HepG2 (cell line): ENCODE measurements at regions not wholly inside any gene's neighbourhood (a gene's known extent, or its start where the extent isn't known, plus 50 kb on each side); places are given as distances from the start of the nearest gene placed in this dataset.

Experiments used
- ATAC-seq: fragments of 200-7000 bp; cut with Tn5 transposase; 3 replicates; pipeline ENCODE4 v1.9.1; 2020; ENCODE audit warnings: mild to moderate bottlenecking, moderate library complexity
- BruUV-seq: library from RNA; stranded (reverse); fragments of 400-500 nt; replicated peaks from 2 replicates; lab custom pipeline; 2021; lab: Mats Ljungman, UMichigan
- CTCF ChIA-PET: fragments of 300-600 bp; formaldehyde crosslinking; extraction: SDS; loops from one replicate; lab custom pipeline; 2021; ENCODE audit warnings: low total read pairs, inconsistent platforms, low intra/inter-chr PET ratio; lab: Yijun Ruan, JAX
- POLR2A ChIA-PET: fragments of 350-600 bp; sonication (Branson Sonifier 250); formaldehyde crosslinking; loops from one replicate; lab custom pipeline; 2020; ENCODE audit warnings: antibody characterized with exemption, inconsistent platforms; lab: Yijun Ruan, JAX
- DNase-seq: peaks from one replicate; pipeline ENCODE4 v3.0.0-alpha.2; 2015; ENCODE audit warnings: low spot score
- FAIRE-seq: peaks from 3 replicates; lab custom pipeline; 2011; peaks lifted over from hg19 to GRCh38; lab: Jason Lieb, UNC
- H2AFZ ChIP-seq: one replicate; pipeline ENCODE4 v1.6.1; 2011; ENCODE audit warnings: low read length, inconsistent platforms
- H3K27ac ChIP-seq: fragments of 300-600 bp; 3 replicates; pipeline ENCODE4 v1.8.0; 2011; ENCODE audit warnings: mixed run types, mild to moderate bottlenecking, mixed read lengths, low read length, inconsistent platforms; ENCODE audit not compliant: insufficient read depth; ENCODE audit errors: extremely low read length
- H3K27me3 ChIP-seq, 2 experiments: fragments of 200-600 bp in 1 of 2; 2 replicates in 1 of 2; 3 replicates in 1 of 2; pipeline versions ENCODE4 v1.6.0 to v1.8.0; 2011; ENCODE audit warnings: low read length in 2 of 2, mild to moderate bottlenecking in 2 of 2, moderate library complexity in 2 of 2, inconsistent platforms in 1 of 2; ENCODE audit not compliant: insufficient read depth in 2 of 2, control insufficient read depth in 1 of 2
- H3K36me3 ChIP-seq, 2 experiments: fragments of 200-600 bp in 1 of 2; replicated peaks in 1 of 2; 2 replicates in 1 of 2; 3 replicates in 1 of 2; pipeline versions ENCODE4 v1.5.1 to v1.8.0; 2011; ENCODE audit warnings: low read length in 2 of 2, inconsistent platforms in 1 of 2; ENCODE audit not compliant: insufficient read depth in 2 of 2, control insufficient read depth in 1 of 2
- H3K4me1 ChIP-seq: 2 replicates; pipeline ENCODE4 v1.5.1; 2012; ENCODE audit warnings: low read length, inconsistent platforms; ENCODE audit not compliant: insufficient read depth
- H3K4me2 ChIP-seq: 2 replicates; pipeline ENCODE4 v1.6.0; 2011; ENCODE audit warnings: low read depth, low read length, inconsistent platforms
- H3K4me3 ChIP-seq, 3 experiments: fragments of 200-600 bp in 1 of 3; sonication (generic), shearing (Covaris generic) in 1 of 3; replicated peaks in 1 of 3; 2 replicates each; pipeline ENCODE4 v1.5.1; 2011 to 2016; ENCODE audit warnings: low read length in 3 of 3, inconsistent platforms in 2 of 3, low read depth in 2 of 3, mild to moderate bottlenecking in 2 of 3, control low read depth in 1 of 3, mixed read lengths in 1 of 3; ENCODE audit not compliant: insufficient read depth in 1 of 3
- H3K79me2 ChIP-seq: one replicate; pipeline ENCODE4 v1.6.1; 2011; ENCODE audit warnings: low read length, inconsistent platforms; ENCODE audit not compliant: insufficient read depth
- H3K9ac ChIP-seq: 2 replicates; pipeline ENCODE4 v1.6.0; 2011; ENCODE audit warnings: mild to moderate bottlenecking, low read depth, low read length, inconsistent platforms; ENCODE audit not compliant: insufficient read depth
- H3K9me3 ChIP-seq: 2 replicates; pipeline ENCODE4 v1.5.1; 2012; ENCODE audit warnings: mild to moderate bottlenecking, low read length
- H4K20me1 ChIP-seq: 2 replicates; pipeline ENCODE4 v1.6.0; 2011; ENCODE audit warnings: inconsistent platforms, mild to moderate bottlenecking, low read length, moderate library complexity; ENCODE audit not compliant: insufficient read depth
- AKAP8 ChIP-seq: sonication (generic); formaldehyde crosslinking; IDR thresholded peaks from 2 replicates; pipeline ENCODE4 v1.5.1; 2020; ENCODE audit warnings: mild to moderate bottlenecking, missing genetic modification reagents
- BCL3 ChIP-seq: sonication (generic); formaldehyde crosslinking; IDR thresholded peaks from 2 replicates; pipeline ENCODE4 v1.5.1; 2020; ENCODE audit warnings: mild to moderate bottlenecking, missing genetic modification reagents, moderate library complexity
- CREB3 ChIP-seq: sonication (generic); formaldehyde crosslinking; IDR thresholded peaks from 2 replicates; pipeline ENCODE4 v1.5.0; 2020; ENCODE audit warnings: missing genetic modification reagents
- DBP ChIP-seq: sonication (generic); formaldehyde crosslinking; IDR thresholded peaks from 2 replicates; pipeline ENCODE4 v1.4.0; 2020; ENCODE audit warnings: missing genetic modification reagents; ENCODE audit errors: not compliant biosample characterization
- EHMT2 ChIP-seq: fragments of 200-600 bp; sonication (generic); IDR thresholded peaks from 2 replicates; pipeline ENCODE4 v1.7.0; 2017; ENCODE audit warnings: antibody characterized with exemption, low read depth, low read length, borderline replicate concordance
- SP5 ChIP-seq: IDR thresholded peaks from 2 replicates; pipeline ENCODE4 v1.6.1; 2016; ENCODE audit warnings: low read depth, borderline replicate concordance
- THAP11 ChIP-seq: IDR thresholded peaks from 2 replicates; pipeline ENCODE4 v1.6.1; 2016; ENCODE audit warnings: missing biosample characterization, missing genetic modification reagents
- ZNF512 ChIP-seq: sonication (generic); formaldehyde crosslinking; IDR thresholded peaks from 2 replicates; pipeline ENCODE4 v1.4.0; 2020; ENCODE audit warnings: mild to moderate bottlenecking, missing genetic modification reagents
- ZNF616 ChIP-seq: sonication (generic); formaldehyde crosslinking; IDR thresholded peaks from 2 replicates; pipeline ENCODE4 v1.5.0; 2020; ENCODE audit warnings: low read depth, mild to moderate bottlenecking, missing genetic modification reagents
- WGBS: methylation state at CpG from one replicate; pipeline ENCODE4 v1.1.6; 2017; ENCODE audit warnings: low lambda C conversion rate; 5-methylcytosine and 5-hydroxymethylcytosine counted together
- in situ Hi-C: cut with HindIII; loops from 2 replicates; pipeline ENCODE4 v1.10.0; 2017; ENCODE audit warnings: low pct_unique_long_range_greater_than_20kb; ENCODE audit not compliant: extremely low pct_ligation_motif_present
- intact Hi-C: fragments of 100-400 bp; cut with micrococcal nuclease; formaldehyde crosslinking; loops from one replicate; pipeline ENCODE4 v1.10.0; 2022; ENCODE audit not compliant: unreplicated experiment
- TF ChIP-seq, protein P1 (sequence below): sonication (generic); formaldehyde crosslinking; conservative IDR thresholded peaks from 2 replicates; pipeline ENCODE4 v1.4.0; 2020; ENCODE audit warnings: missing genetic modification reagents
- TF ChIP-seq, protein P2 (sequence below): sonication (generic); formaldehyde crosslinking; IDR thresholded peaks from 2 replicates; pipeline ENCODE4 v1.8.0; 2022; ENCODE audit warnings: mild to moderate bottlenecking, missing genetic modification reagents; ENCODE audit not compliant: insufficient replicate concordance

DNA sequence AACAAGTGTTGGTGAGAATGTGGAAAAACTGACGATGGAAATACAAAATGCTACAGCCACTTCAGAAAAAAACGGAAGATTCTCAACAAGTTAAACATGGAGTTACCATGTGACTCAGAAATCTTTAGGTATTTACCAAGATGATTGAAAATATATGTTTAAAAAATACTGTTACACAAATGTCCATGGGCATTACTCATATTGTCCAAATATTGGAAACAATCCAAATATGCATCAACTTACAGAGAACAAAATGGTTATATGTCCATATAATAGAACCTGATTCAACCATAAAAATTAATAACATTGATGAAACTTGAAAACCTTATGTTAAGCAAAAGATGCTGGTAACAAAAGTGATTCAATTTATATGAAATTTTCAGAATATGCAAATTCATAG, 1057.7 kb upstream of the TMEM132C start (continued):
- no peak for TF ChIP-seq CREB3
- TF ChIP-seq BCL3 (CRISPR knock-in tag), result no peak
- TF ChIP-seq, all 625 proteins: peak for 0

DNA sequence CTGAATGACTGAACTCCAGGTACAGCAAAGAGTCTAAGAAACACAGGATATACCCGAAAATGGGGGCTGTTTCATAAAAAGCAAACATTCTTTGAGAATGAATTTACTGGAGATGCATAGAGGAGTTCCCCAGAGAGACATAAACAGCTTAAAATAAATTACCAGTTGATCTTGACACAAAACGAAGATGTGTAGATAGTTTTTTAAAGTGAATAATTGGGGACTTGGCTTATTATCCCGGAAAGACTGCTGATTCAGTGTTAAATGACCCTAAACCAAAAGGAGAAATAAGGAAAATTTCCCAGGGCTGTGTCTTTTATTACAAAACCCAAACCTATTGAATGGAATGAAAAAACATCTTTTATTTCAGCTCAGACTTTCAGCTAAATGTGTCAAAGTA, 1052.8 kb upstream of the TMEM132C start:
- no peaks in the 10 kb centered on the region for H3K36me3 ChIP-seq
- H3K4me3 ChIP-seq, result no peak overlapping the region
- no peak overlapping the region for H2AFZ ChIP-seq
- H3K27me3 ChIP-seq, result no peaks in the 10 kb centered on the region
- intact Hi-C loops, result no loop called here
- ChIA-PET POLR2A (no interaction called here), CTCF (no interaction called here)
- 1% methylated on average over 3 of the region's 3 CpGs for WGBS
- DNase-seq (no peak), ATAC-seq (no peak), FAIRE-seq (no peak)
- TF ChIP-seq ZNF512 (CRISPR knock-in tag) (no peak), THAP11 (CRISPR knock-in tag) (no peak), DBP (CRISPR knock-in tag) (no peak), AKAP8 (CRISPR knock-in tag) (no peak), SP5 (CRISPR knock-in tag) (no peak), ZNF616 (CRISPR knock-in tag) (no peak), EHMT2 (no peak)
- TF ChIP-seq, protein P1, sequence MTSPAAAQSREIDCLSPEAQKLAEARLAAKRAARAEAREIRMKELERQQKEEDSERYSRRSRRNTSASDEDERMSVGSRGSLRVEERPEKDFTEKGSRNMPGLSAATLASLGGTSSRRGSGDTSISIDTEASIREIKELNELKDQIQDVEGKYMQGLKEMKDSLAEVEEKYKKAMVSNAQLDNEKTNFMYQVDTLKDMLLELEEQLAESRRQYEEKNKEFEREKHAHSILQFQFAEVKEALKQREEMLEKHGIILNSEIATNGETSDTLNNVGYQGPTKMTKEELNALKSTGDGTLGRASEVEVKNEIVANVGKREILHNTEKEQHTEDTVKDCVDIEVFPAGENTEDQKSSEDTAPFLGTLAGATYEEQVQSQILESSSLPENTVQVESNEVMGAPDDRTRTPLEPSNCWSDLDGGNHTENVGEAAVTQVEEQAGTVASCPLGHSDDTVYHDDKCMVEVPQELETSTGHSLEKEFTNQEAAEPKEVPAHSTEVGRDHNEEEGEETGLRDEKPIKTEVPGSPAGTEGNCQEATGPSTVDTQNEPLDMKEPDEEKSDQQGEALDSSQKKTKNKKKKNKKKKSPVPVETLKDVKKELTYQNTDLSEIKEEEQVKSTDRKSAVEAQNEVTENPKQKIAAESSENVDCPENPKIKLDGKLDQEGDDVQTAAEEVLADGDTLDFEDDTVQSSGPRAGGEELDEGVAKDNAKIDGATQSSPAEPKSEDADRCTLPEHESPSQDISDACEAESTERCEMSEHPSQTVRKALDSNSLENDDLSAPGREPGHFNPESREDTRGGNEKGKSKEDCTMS (CRISPR knock-in tag), result no peak
- TF ChIP-seq, protein P2, sequence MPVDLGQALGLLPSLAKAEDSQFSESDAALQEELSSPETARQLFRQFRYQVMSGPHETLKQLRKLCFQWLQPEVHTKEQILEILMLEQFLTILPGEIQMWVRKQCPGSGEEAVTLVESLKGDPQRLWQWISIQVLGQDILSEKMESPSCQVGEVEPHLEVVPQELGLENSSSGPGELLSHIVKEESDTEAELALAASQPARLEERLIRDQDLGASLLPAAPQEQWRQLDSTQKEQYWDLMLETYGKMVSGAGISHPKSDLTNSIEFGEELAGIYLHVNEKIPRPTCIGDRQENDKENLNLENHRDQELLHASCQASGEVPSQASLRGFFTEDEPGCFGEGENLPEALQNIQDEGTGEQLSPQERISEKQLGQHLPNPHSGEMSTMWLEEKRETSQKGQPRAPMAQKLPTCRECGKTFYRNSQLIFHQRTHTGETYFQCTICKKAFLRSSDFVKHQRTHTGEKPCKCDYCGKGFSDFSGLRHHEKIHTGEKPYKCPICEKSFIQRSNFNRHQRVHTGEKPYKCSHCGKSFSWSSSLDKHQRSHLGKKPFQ (CRISPR knock-in tag), result no peak
- no TSS peak for BruUV-seq
- no peak overlapping the region for H3K4me2 ChIP-seq
- no peak overlapping the region for H3K9ac ChIP-seq
- no peaks in the 10 kb centered on the region for H3K79me2 ChIP-seq
- no peak overlapping the region for H3K27ac ChIP-seq
- no peaks in the 10 kb centered on the region for H3K4me1 ChIP-seq
- H3K9me3 ChIP-seq, result peaks cover 40% of the 10 kb centered on the region; the same call in 1 of the 2 replicates
- no peaks in the 10 kb centered on the region for H4K20me1 ChIP-seq
- in situ Hi-C loops, result no loop called here
